GM21529 (cell line): ENCODE measurements at regions not wholly inside any gene's neighbourhood (a gene's known extent, or its start where the extent isn't known, plus 50 kb on each side); places are given as distances from the start of the nearest gene placed in this dataset.

Experiments used
- ATAC-seq: cut with Tn5 transposase; IDR thresholded peaks from one replicate; pipeline ENCODE4 v1.9.1; 2021; ENCODE audit not compliant: unreplicated experiment

GRCh38 chr1:115426231-115426771, 88.3 kb upstream of the NGF start:
- ATAC-seq: no peak

GRCh38 chr1:115425442-115425841, 87.4 kb upstream of the NGF start:
- no peak for ATAC-seq

- ATAC-seq: no peak
Observed at GRCh38 chr1:115423776-115424175, 85.7 kb upstream of the NGF start.

GRCh38 chr1:115419571-115419970, 81.5 kb upstream of the NGF start:
- ATAC-seq: no peak

- no peak for ATAC-seq
Observed at GRCh38 chr1:115413621-115414020, 75.6 kb upstream of the NGF start.

- no peak for ATAC-seq
Observed at GRCh38 chr1:115413208-115413607, 75.2 kb upstream of the NGF start.

GRCh38 chr1:115412733-115413132, 74.7 kb upstream of the NGF start:
- ATAC-seq: no peak

GRCh38 chr1:115412286-115412685, 74.2 kb upstream of the NGF start:
- ATAC-seq: no peak

GRCh38 chr1:115411371-115412063, 73.5 kb upstream of the NGF start:
- ATAC-seq: no peak

- ATAC-seq: no peak
Observed at GRCh38 chr1:115409094-115410015, 71.3 kb upstream of the NGF start.

- ATAC-seq: no peak
Observed at GRCh38 chr1:115408533-115408932, 70.5 kb upstream of the NGF start.

- ATAC-seq: no peak
Observed at GRCh38 chr1:115404911-115405310, 66.9 kb upstream of the NGF start.

GRCh38 chr1:115402753-115403184, 64.7 kb upstream of the NGF start:
- no peak for ATAC-seq

GRCh38 chr1:115401676-115402075, 63.6 kb upstream of the NGF start:
- ATAC-seq: no peak

- ATAC-seq: no peak
Observed at GRCh38 chr1:115400891-115401290, 62.8 kb upstream of the NGF start.

- no peak for ATAC-seq
Observed at GRCh38 chr1:115400426-115400825, 62.4 kb upstream of the NGF start.

- ATAC-seq: no peak
Observed at GRCh38 chr1:115398745-115399144, 60.7 kb upstream of the NGF start.
